ENCODE measurements at regions not wholly inside any gene's neighbourhood (a gene's known extent, or its start where the extent isn't known, plus 50 kb on each side); places are given as distances from the start of the nearest gene placed in this dataset.

- TF ChIP-seq, protein P1, sequence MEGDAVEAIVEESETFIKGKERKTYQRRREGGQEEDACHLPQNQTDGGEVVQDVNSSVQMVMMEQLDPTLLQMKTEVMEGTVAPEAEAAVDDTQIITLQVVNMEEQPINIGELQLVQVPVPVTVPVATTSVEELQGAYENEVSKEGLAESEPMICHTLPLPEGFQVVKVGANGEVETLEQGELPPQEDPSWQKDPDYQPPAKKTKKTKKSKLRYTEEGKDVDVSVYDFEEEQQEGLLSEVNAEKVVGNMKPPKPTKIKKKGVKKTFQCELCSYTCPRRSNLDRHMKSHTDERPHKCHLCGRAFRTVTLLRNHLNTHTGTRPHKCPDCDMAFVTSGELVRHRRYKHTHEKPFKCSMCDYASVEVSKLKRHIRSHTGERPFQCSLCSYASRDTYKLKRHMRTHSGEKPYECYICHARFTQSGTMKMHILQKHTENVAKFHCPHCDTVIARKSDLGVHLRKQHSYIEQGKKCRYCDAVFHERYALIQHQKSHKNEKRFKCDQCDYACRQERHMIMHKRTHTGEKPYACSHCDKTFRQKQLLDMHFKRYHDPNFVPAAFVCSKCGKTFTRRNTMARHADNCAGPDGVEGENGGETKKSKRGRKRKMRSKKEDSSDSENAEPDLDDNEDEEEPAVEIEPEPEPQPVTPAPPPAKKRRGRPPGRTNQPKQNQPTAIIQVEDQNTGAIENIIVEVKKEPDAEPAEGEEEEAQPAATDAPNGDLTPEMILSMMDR (conservative IDR thresholded peaks at IDR 0.05; ENCODE audit: control insufficient read depth, insufficient read depth, low read depth, low read length), result no peak
- no peak for DNase-seq (ENCODE audit: low read depth)
- H3K4me3 ChIP-seq (ENCODE audit: control insufficient read depth, low read depth, low read length), result no peak overlapping the region
Observed at GRCh38 chr11:27874998-27875830, 175.0 kb upstream of the BDNF start.

- no peak overlapping the region for H3K4me3 ChIP-seq (ENCODE audit: control insufficient read depth, low read depth, low read length)
- TF ChIP-seq, protein P1 (conservative IDR thresholded peaks at IDR 0.05; ENCODE audit: control insufficient read depth, insufficient read depth, low read depth, low read length), result no peak
- no peak for DNase-seq (ENCODE audit: low read depth)
Observed at GRCh38 chr11:27873664-27874063, 173.4 kb upstream of the BDNF start.

GRCh38 chr11:27871056-27871455 lies 170.8 kb upstream of the BDNF start:
- TF ChIP-seq, protein P1 (conservative IDR thresholded peaks at IDR 0.05; ENCODE audit: control insufficient read depth, insufficient read depth, low read depth, low read length), result no peak
- H3K4me3 ChIP-seq (ENCODE audit: control insufficient read depth, low read depth, low read length), result no peak overlapping the region

DNA sequence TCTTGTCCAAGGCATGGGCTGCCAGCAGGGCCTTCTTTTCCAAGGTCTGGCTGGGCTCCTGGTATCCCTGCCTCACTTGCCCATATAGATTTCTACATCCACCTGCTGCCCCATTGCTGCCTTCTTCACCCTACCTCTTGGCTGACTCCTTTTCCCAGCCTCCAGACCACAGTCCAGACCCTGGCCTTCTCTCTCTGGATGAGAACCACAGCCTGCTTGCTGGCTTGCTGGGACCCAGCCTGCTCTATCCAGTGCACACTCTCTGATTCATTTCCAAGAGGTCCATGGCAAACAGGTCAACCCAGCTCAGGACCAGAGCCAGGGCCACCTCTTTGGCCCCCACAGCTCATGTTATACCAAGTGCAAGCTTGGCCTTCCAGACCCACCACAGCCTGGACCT lies 169.4 kb upstream of the BDNF start:
- no peak for DNase-seq (ENCODE audit: low read depth)
- TF ChIP-seq, protein P1 (conservative IDR thresholded peaks at IDR 0.05; ENCODE audit: control insufficient read depth, insufficient read depth, low read depth, low read length), result no peak
- no peak overlapping the region for H3K4me3 ChIP-seq (ENCODE audit: control insufficient read depth, low read depth, low read length)

More at GRCh38 chr11:27871056-27871455, 170.8 kb upstream of the BDNF start:
- DNase-seq (ENCODE audit: low read depth), result no peak

DNA sequence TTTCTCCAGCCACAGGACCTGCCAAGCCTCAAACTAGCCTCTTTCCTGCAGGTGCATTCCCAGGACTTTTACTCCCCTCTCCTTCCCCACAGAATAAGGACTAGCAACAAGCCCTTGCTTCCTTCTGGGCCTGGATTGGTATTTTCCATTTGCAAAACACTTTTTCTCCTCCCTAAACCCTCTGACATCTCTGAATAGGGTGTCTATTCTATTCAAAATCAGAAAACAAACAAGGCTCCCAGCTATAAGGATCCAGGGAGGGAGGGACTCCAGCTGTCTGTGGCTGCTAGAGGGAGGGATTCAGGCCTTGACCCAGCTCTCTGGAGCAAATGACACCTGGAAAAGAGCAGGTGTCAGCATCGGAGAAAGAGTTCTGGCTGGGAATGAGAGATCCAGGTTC lies 168.5 kb upstream of the BDNF start:
- TF ChIP-seq, protein P1 (conservative IDR thresholded peaks at IDR 0.05; ENCODE audit: control insufficient read depth, insufficient read depth, low read depth, low read length), result no peak
- DNase-seq (ENCODE audit: low read depth), result no peak

GRCh38 chr11:27868226-27868625 lies 168.0 kb upstream of the BDNF start:
- H3K4me3 ChIP-seq (ENCODE audit: control insufficient read depth, low read depth, low read length), result no peak overlapping the region
- DNase-seq (ENCODE audit: low read depth), result no peak
- TF ChIP-seq, protein P1 (conservative IDR thresholded peaks at IDR 0.05; ENCODE audit: control insufficient read depth, insufficient read depth, low read depth, low read length), result no peak

More for the DNA sequence above, 168.5 kb upstream of the BDNF start:
- H3K4me3 ChIP-seq (ENCODE audit: control insufficient read depth, low read depth, low read length), result no peak overlapping the region

Measured in fibroblast of mammary gland (primary cell).